ENCODE measurements at regions not wholly inside any gene's neighbourhood (a gene's known extent, or its start where the extent isn't known, plus 50 kb on each side); places are given as distances from the start of the nearest gene placed in this dataset.

- Histone ChIP-seq H3K27me3 (ENCODE audit: control insufficient read depth in 2 of 2, insufficient read depth in 2 of 2, low read length in 2 of 2) (no peaks in the 10 kb centered on the region), H3K9ac (ENCODE audit: insufficient read depth, low read length, poor library complexity, severe bottlenecking) (no peak overlapping the region), H3K4me1 (ENCODE audit: control insufficient read depth in 1 of 2, insufficient read depth in 2 of 2, low read length in 2 of 2) (no peaks in the 10 kb centered on the region), H3K4me2 (replicated peaks; ENCODE audit: extremely low read depth, low read length, poor library complexity, severe bottlenecking) (no peak overlapping the region), H3K79me2 (ENCODE audit: insufficient read depth, low read length) (no peaks in the 10 kb centered on the region), H4K20me1 (ENCODE audit: insufficient read depth, low read length) (no peaks in the 10 kb centered on the region), H3K4me3 (replicated peaks in 1 of 3; ENCODE audit: low read depth in 2 of 3, low read length in 3 of 3) (no peak overlapping the region), H3K27ac (ENCODE audit: low read depth in 1 of 2, low read length in 2 of 2) (peak overlapping the region in 1 of 2 donors; percentile 10), H3K9me3 (replicated peaks in 1 of 2; ENCODE audit: control insufficient read depth in 1 of 2, insufficient read depth in 1 of 2, low read length in 2 of 2) (no peaks in the 10 kb centered on the region), H3K36me3 (replicated peaks in 1 of 2; ENCODE audit: control insufficient read depth in 1 of 2, insufficient read depth in 2 of 2, low read length in 2 of 2) (no peaks in the 10 kb centered on the region), H2AFZ (ENCODE audit: insufficient read depth, low read depth, low read length, poor library complexity, severe bottlenecking) (no peak overlapping the region)
- DNase-seq = peak; percentile 35 to 77 (median 58)
- Mint-ChIP-seq H3K4me3 (no peak overlapping the region), H3K4me1 (peaks cover 10% of the 10 kb centered on the region), H3K36me3 (no peaks in the 10 kb centered on the region), H3K9me3 (peaks cover 0 to 9% (median 2%) of the 10 kb centered on the region in 7 donors), H3K27me3 (ENCODE audit: low read depth in 3 of 3) (peaks cover 0 to 3% (median 3%) of the 10 kb centered on the region in 3 donors), H3K27ac (peak overlapping the region in 4 of 7 donors; percentile 27 to 78 (median 64))
- WGBS (ENCODE audit: insufficient coverage) = 20% methylated on average over 1 of the region's 5 CpGs
- no peak for TF ChIP-seq CTCF (IDR thresholded peaks at IDR 0.05)
- intact Hi-C loops (cut with micrococcal nuclease) = no loop called here
These were observed 345.6 kb upstream of the THBS1 start for GRCh38 chr15:39235084-39235795.

GRCh38 chr15:39236375-39236774 lies 344.5 kb upstream of the THBS1 start:
- Histone ChIP-seq H3K4me2 (replicated peaks; ENCODE audit: extremely low read depth, low read length, poor library complexity, severe bottlenecking) (no peak overlapping the region), H3K27me3 (ENCODE audit: control insufficient read depth in 2 of 2, insufficient read depth in 2 of 2, low read length in 2 of 2) (no peaks in the 10 kb centered on the region), H3K4me1 (ENCODE audit: control insufficient read depth in 1 of 2, insufficient read depth in 2 of 2, low read length in 2 of 2) (no peaks in the 10 kb centered on the region), H3K9me3 (replicated peaks in 1 of 2; ENCODE audit: control insufficient read depth in 1 of 2, insufficient read depth in 1 of 2, low read length in 2 of 2) (no peaks in the 10 kb centered on the region), H4K20me1 (ENCODE audit: insufficient read depth, low read length) (no peaks in the 10 kb centered on the region), H2AFZ (ENCODE audit: insufficient read depth, low read depth, low read length, poor library complexity, severe bottlenecking) (no peak overlapping the region), H3K9ac (ENCODE audit: insufficient read depth, low read length, poor library complexity, severe bottlenecking) (no peak overlapping the region), H3K4me3 (replicated peaks in 1 of 3; ENCODE audit: low read depth in 2 of 3, low read length in 3 of 3) (no peak overlapping the region), H3K36me3 (replicated peaks in 1 of 2; ENCODE audit: control insufficient read depth in 1 of 2, insufficient read depth in 2 of 2, low read length in 2 of 2) (no peaks in the 10 kb centered on the region), H3K27ac (ENCODE audit: low read depth in 1 of 2, low read length in 2 of 2) (no peak overlapping the region), H3K79me2 (ENCODE audit: insufficient read depth, low read length) (no peaks in the 10 kb centered on the region)
- Mint-ChIP-seq H3K4me1 (peaks cover 10% of the 10 kb centered on the region), H3K27ac (no peak overlapping the region), H3K27me3 (ENCODE audit: low read depth in 3 of 3) (peaks cover 0 to 3% (median 3%) of the 10 kb centered on the region in 3 donors), H3K36me3 (no peaks in the 10 kb centered on the region), H3K9me3 (peaks cover 0 to 10% (median 4%) of the 10 kb centered on the region in 7 donors), H3K4me3 (no peak overlapping the region)
- no peak for DNase-seq
- intact Hi-C loops (cut with micrococcal nuclease) = no loop called here
- TF ChIP-seq CTCF (IDR thresholded peaks at IDR 0.05) = no peak
